ENCODE measurements at regions not wholly inside any gene's neighbourhood (a gene's known extent, or its start where the extent isn't known, plus 50 kb on each side); places are given as distances from the start of the nearest gene placed in this dataset.
"Not testable (repeated sequence)": the region's sequence is repeated elsewhere in the genome, so short reads cannot be mapped to it uniquely, and the experiment has no call there.

GRCh38 chrX:4550018-4550417 is 836.6 kb upstream of the PRKX start:
- no peak for DNase-seq (ENCODE audit: low read depth)

- DNase-seq (ENCODE audit: low read depth), result peak; percentile 37
Measured at GRCh38 chrX:4547213-4547836, 833.9 kb upstream of the PRKX start.

- DNase-seq (ENCODE audit: low read depth), result not testable (repeated sequence)
Measured at GRCh38 chrX:4546178-4546577, 832.7 kb upstream of the PRKX start.

GRCh38 chrX:4528247-4528646 is 814.8 kb upstream of the PRKX start:
- DNase-seq (ENCODE audit: low read depth), result no peak

GRCh38 chrX:4485912-4486311 is 772.5 kb upstream of the PRKX start:
- DNase-seq (ENCODE audit: low read depth), result no peak

- DNase-seq (ENCODE audit: low read depth), result no peak
Measured at GRCh38 chrX:4484266-4484665, 770.8 kb upstream of the PRKX start.

- DNase-seq (ENCODE audit: low read depth), result no peak
Measured at GRCh38 chrX:4451591-4451990, 738.1 kb upstream of the PRKX start.

- no peak for DNase-seq (ENCODE audit: low read depth)
Measured at GRCh38 chrX:4450177-4450576, 736.7 kb upstream of the PRKX start.

GRCh38 chrX:4435905-4436304 is 722.5 kb upstream of the PRKX start:
- DNase-seq (ENCODE audit: low read depth), result no peak

GRCh38 chrX:4397471-4397870 is 684.0 kb upstream of the PRKX start:
- DNase-seq (ENCODE audit: low read depth), result no peak

GRCh38 chrX:4382273-4382672 is 668.8 kb upstream of the PRKX start:
- DNase-seq (ENCODE audit: low read depth), result no peak

- DNase-seq (ENCODE audit: low read depth), result no peak
Measured at GRCh38 chrX:4380710-4381109, 667.3 kb upstream of the PRKX start.

- DNase-seq (ENCODE audit: low read depth), result no peak
Measured at GRCh38 chrX:4379071-4379470, 665.6 kb upstream of the PRKX start.

GRCh38 chrX:4373791-4374190 is 660.3 kb upstream of the PRKX start:
- DNase-seq (ENCODE audit: low read depth), result no peak

GRCh38 chrX:4358577-4358976 is 645.1 kb upstream of the PRKX start:
- DNase-seq (ENCODE audit: low read depth), result no peak

- DNase-seq (ENCODE audit: low read depth), result no peak
Measured at GRCh38 chrX:4322916-4323315, 609.5 kb upstream of the PRKX start.

GRCh38 chrX:4320436-4320947 is 607.0 kb upstream of the PRKX start:
- no peak for DNase-seq (ENCODE audit: low read depth)

- no peak for DNase-seq (ENCODE audit: low read depth)
Measured at GRCh38 chrX:4315891-4316290, 602.4 kb upstream of the PRKX start.

- DNase-seq (ENCODE audit: low read depth), result no peak
Measured at GRCh38 chrX:4314586-4314985, 601.1 kb upstream of the PRKX start.

- DNase-seq (ENCODE audit: low read depth), result no peak
Measured at GRCh38 chrX:4277122-4277521, 563.7 kb upstream of the PRKX start.

- no peak for DNase-seq (ENCODE audit: low read depth)
Measured at GRCh38 chrX:4268676-4269075, 555.2 kb upstream of the PRKX start.

- DNase-seq (ENCODE audit: low read depth), result no peak
Measured at GRCh38 chrX:4265036-4265435, 551.6 kb upstream of the PRKX start.

- peak; percentile 10 for DNase-seq (ENCODE audit: low read depth)
Measured at GRCh38 chrX:4263030-4263803, 549.8 kb upstream of the PRKX start.

Measured in RPMI7951 (cell line).